ENCODE measurements at regions not wholly inside any gene's neighbourhood (a gene's known extent, or its start where the extent isn't known, plus 50 kb on each side); places are given as distances from the start of the nearest gene placed in this dataset.

- H3K4me3 ChIP-seq (IDR thresholded peaks at IDR 0.05; ENCODE audit: insufficient read depth, low read depth, low read length), result no peak overlapping the region
- TF ChIP-seq CTCF (conservative IDR thresholded peaks at IDR 0.05; ENCODE audit: low read depth, low read length), result no peak
- no peak overlapping the region for H2AFZ ChIP-seq (ENCODE audit: low read depth)
- H3K4me2 ChIP-seq, result no peak overlapping the region
- no peaks in the 10 kb centered on the region for H3K27me3 ChIP-seq (ENCODE audit: insufficient read depth, low read depth)
- H3K79me2 ChIP-seq (ENCODE audit: insufficient read depth, low read depth), result no peaks in the 10 kb centered on the region
- no peaks in the 10 kb centered on the region for H3K36me3 ChIP-seq (ENCODE audit: insufficient read depth)
- no peaks in the 10 kb centered on the region for H3K4me1 ChIP-seq (ENCODE audit: low read depth, poor library complexity, severe bottlenecking)
- no peaks in the 10 kb centered on the region for H4K20me1 ChIP-seq (ENCODE audit: insufficient read depth)
- no peak overlapping the region for H3K27ac ChIP-seq
- H3K9ac ChIP-seq, result no peak overlapping the region
These were observed 143.1 kb downstream of the PTH2R start for GRCh38 chr2:208549546-208550158.

DNA sequence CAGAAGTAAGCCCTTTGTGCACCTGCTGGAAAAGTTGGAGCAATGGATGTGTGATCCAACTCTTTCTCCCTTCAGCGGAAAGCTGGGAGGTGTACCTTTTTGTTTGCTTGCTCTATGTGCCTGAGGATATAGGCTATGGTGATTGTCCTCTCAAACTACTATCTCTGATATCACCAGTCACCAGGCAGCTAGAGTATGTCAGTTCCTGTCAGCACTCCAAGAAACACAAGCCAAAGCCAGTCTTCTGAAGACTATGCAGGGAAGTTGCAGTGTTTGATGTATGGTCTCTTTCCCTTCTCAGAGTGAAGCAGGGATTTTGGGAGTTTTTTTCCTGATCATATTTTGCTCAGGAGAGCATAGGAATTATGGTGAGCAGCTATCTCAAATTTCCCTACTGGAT is 146.4 kb downstream of the PTH2R start:
- Histone ChIP-seq H3K4me3 (IDR thresholded peaks at IDR 0.05; ENCODE audit: insufficient read depth, low read depth, low read length) (no peak overlapping the region), H3K79me2 (ENCODE audit: insufficient read depth, low read depth) (no peaks in the 10 kb centered on the region), H3K9ac (no peak overlapping the region), H3K36me3 (ENCODE audit: insufficient read depth) (no peaks in the 10 kb centered on the region), H3K4me1 (ENCODE audit: low read depth, poor library complexity, severe bottlenecking) (no peaks in the 10 kb centered on the region), H3K27ac (no peak overlapping the region), H3K27me3 (ENCODE audit: insufficient read depth, low read depth) (no peaks in the 10 kb centered on the region), H3K4me2 (no peak overlapping the region), H4K20me1 (ENCODE audit: insufficient read depth) (no peaks in the 10 kb centered on the region), H2AFZ (ENCODE audit: low read depth) (no peak overlapping the region)
- TF ChIP-seq CTCF (conservative IDR thresholded peaks at IDR 0.05; ENCODE audit: low read depth, low read length), result no peak

- Histone ChIP-seq H2AFZ (ENCODE audit: low read depth) (no peak overlapping the region), H3K4me2 (no peak overlapping the region), H3K27ac (no peak overlapping the region), H3K27me3 (ENCODE audit: insufficient read depth, low read depth) (no peaks in the 10 kb centered on the region), H3K36me3 (ENCODE audit: insufficient read depth) (no peaks in the 10 kb centered on the region), H3K4me1 (ENCODE audit: low read depth, poor library complexity, severe bottlenecking) (no peaks in the 10 kb centered on the region), H3K4me3 (IDR thresholded peaks at IDR 0.05; ENCODE audit: insufficient read depth, low read depth, low read length) (no peak overlapping the region), H4K20me1 (ENCODE audit: insufficient read depth) (no peaks in the 10 kb centered on the region), H3K79me2 (ENCODE audit: insufficient read depth, low read depth) (no peaks in the 10 kb centered on the region), H3K9ac (no peak overlapping the region)
- no peak for TF ChIP-seq CTCF (conservative IDR thresholded peaks at IDR 0.05; ENCODE audit: low read depth, low read length)
These were observed 150.4 kb downstream of the PTH2R start for GRCh38 chr2:208556983-208557484.

- no peak overlapping the region for H2AFZ ChIP-seq (ENCODE audit: low read depth)
- peaks cover 6% of the 10 kb centered on the region for H3K4me1 ChIP-seq (ENCODE audit: low read depth, poor library complexity, severe bottlenecking)
- no peak overlapping the region for H3K27ac ChIP-seq
- no peak for TF ChIP-seq CTCF (conservative IDR thresholded peaks at IDR 0.05; ENCODE audit: low read depth, low read length)
- H3K79me2 ChIP-seq (ENCODE audit: insufficient read depth, low read depth), result no peaks in the 10 kb centered on the region
- no peak overlapping the region for H3K4me3 ChIP-seq (IDR thresholded peaks at IDR 0.05; ENCODE audit: insufficient read depth, low read depth, low read length)
- H4K20me1 ChIP-seq (ENCODE audit: insufficient read depth), result no peaks in the 10 kb centered on the region
- no peaks in the 10 kb centered on the region for H3K27me3 ChIP-seq (ENCODE audit: insufficient read depth, low read depth)
- H3K36me3 ChIP-seq (ENCODE audit: insufficient read depth), result no peaks in the 10 kb centered on the region
- no peak overlapping the region for H3K9ac ChIP-seq
- H3K4me2 ChIP-seq, result no peak overlapping the region
These were observed 159.3 kb downstream of the PTH2R start for GRCh38 chr2:208565690-208566416.
